H1 (cell line): ENCODE measurements at regions not wholly inside any gene's neighbourhood (a gene's known extent, or its start where the extent isn't known, plus 50 kb on each side); places are given as distances from the start of the nearest gene placed in this dataset.

Source experiments
- CREB1 ChIP-seq: IDR thresholded peaks from 2 replicates; pipeline ENCODE4 v1.6.1; 2012; ENCODE audit warnings: inconsistent platforms
- CTCF ChIP-seq, 3 experiments: IDR thresholded peaks; 1 replicate in 2 of 3; 2 replicates in 1 of 3; pipeline versions ENCODE4 v1.5.1 to v1.6.1; 2011; ENCODE audit warnings: low read length in 3 of 3, mild to moderate bottlenecking in 3 of 3, inconsistent platforms in 2 of 3, low read depth in 1 of 3, moderate library complexity in 1 of 3; ENCODE audit not compliant: insufficient read depth in 1 of 3; ENCODE audit errors: control extremely low read depth in 1 of 3
- EP300 ChIP-seq, 2 experiments: IDR thresholded peaks; 1 replicate in 1 of 2; 2 replicates in 1 of 2; pipeline ENCODE4 v1.6.1; 2011 to 2012; ENCODE audit warnings: low read depth in 2 of 2, low read length in 2 of 2, mild to moderate bottlenecking in 2 of 2, borderline replicate concordance in 1 of 2, inconsistent platforms in 1 of 2, moderate library complexity in 1 of 2
- EZH2 ChIP-seq: fragments of 200-600 bp; sonication (generic); IDR thresholded peaks from 2 replicates; pipeline ENCODE4 v1.7.1; 2012; ENCODE audit warnings: low read depth, mild to moderate bottlenecking, moderate library complexity, low read length, inconsistent platforms; ENCODE audit not compliant: severe bottlenecking
- POLR2A ChIP-seq, 2 experiments: IDR thresholded peaks; 1 replicate in 1 of 2; 2 replicates in 1 of 2; pipeline ENCODE4 v1.6.1; 2011; ENCODE audit warnings: low read depth in 2 of 2, low read length in 2 of 2, mild to moderate bottlenecking in 2 of 2; ENCODE audit errors: control extremely low read depth in 1 of 2
- POLR2AphosphoS5 ChIP-seq: IDR thresholded peaks from 2 replicates; pipeline ENCODE4 v1.6.1; 2011; ENCODE audit warnings: low read depth, low read length
- SIRT6 ChIP-seq: IDR thresholded peaks from one replicate; pipeline ENCODE4 v1.7.1; 2012; ENCODE audit warnings: low read length, inconsistent platforms
- SIX5 ChIP-seq: IDR thresholded peaks from 2 replicates; pipeline ENCODE4 v1.6.1; 2011; ENCODE audit warnings: mild to moderate bottlenecking, low read depth, low read length
- SRF ChIP-seq: IDR thresholded peaks from 2 replicates; pipeline ENCODE4 v1.6.1; 2011; ENCODE audit warnings: mild to moderate bottlenecking, low read depth, low read length, moderate library complexity
- SUZ12 ChIP-seq: fragments of 200-600 bp; sonication (generic); IDR thresholded peaks from 2 replicates; pipeline ENCODE4 v1.6.1; 2012; ENCODE audit warnings: mild to moderate bottlenecking, inconsistent platforms, low read length, moderate library complexity, mixed read lengths
- TBP ChIP-seq: IDR thresholded peaks from 2 replicates; pipeline ENCODE4 v1.6.1; 2011; ENCODE audit warnings: low read depth, low read length, improper control_type of control experiment
- YY1 ChIP-seq: IDR thresholded peaks from 2 replicates; pipeline ENCODE4 v1.6.1; 2011; ENCODE audit warnings: low read depth, mild to moderate bottlenecking, low read length

DNA sequence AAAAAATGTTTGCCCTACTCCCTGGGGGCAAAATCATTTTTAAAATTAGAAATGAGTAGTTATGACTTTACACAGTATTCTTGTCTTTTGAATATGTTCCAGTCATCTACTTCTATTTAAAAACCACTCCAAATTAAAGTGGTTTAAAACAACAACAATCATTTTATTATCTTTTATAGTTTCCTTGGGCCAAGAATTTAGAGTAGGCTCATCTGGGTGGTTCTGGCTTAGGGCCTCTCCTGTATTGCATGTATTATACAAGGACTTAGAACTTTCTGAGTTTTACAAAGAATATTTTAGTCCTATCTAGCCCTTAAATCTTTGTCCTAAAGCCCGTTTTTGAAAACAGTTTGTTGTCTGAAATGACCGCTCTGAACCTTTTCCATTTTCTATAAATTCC is 132.5 kb upstream of the INTU start:
- no peak for TF ChIP-seq CTCF (IDR thresholded peaks at IDR 0.05; ENCODE audit: control extremely low read depth in 1 of 3, insufficient read depth in 1 of 3, low read depth in 1 of 3, low read length in 3 of 3)
- no peak for TF ChIP-seq SUZ12
- no peak for TF ChIP-seq YY1
- TF ChIP-seq EZH2, result no peak
- TF ChIP-seq SIRT6, result no peak
- no peak for TF ChIP-seq POLR2A (IDR thresholded peaks at IDR 0.05; ENCODE audit: control extremely low read depth in 1 of 2, low read depth in 2 of 2, low read length in 2 of 2)
- TF ChIP-seq TBP, result no peak
- TF ChIP-seq CREB1, result no peak
- no peak for TF ChIP-seq POLR2AphosphoS5
- no peak for TF ChIP-seq SIX5
- TF ChIP-seq EP300 (IDR thresholded peaks at IDR 0.05; ENCODE audit: borderline replicate concordance in 1 of 2, low read depth in 2 of 2, low read length in 2 of 2), result no peak
- no peak for TF ChIP-seq SRF
